Stimulated activated CD8-positive, alpha-beta memory T cell treated with anti-CD3 and anti-CD28 coated beads, Interleukin-7, amount 100 ng/mL, for 48 hours (primary cell): ENCODE measurements at regions not wholly inside any gene's neighbourhood (a gene's known extent, or its start where the extent isn't known, plus 50 kb on each side); places are given as distances from the start of the nearest gene placed in this dataset.

Experiments used
- DNase-seq, 2 donors: peaks; one replicate each; pipeline ENCODE4 v3.0.0-alpha.2; 2020; ENCODE audit warnings: low read depth in 1 of 2; ENCODE audit errors: extremely low read depth in 1 of 2

DNA sequence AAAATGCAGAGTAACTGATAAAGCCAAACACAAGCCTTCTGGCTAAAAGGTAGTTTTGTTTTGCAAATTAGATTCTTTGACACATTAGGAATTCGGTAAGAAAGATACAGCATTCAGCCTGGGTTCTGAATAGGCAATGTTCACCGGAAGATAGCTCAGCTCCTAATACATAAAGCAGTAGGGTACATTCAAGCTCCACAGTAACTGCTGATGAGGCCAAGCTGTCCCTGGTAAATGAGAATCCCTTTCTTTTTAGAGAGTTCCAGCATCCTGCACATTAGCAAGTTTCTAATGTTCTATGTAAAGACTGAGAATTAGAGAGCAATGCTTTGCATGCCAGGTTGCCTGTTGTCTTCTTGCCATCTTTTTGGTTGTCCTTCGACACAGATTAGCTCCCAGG, 316.3 kb upstream of the SLC14A2 start:
- DNase-seq, result no peak

DNA sequence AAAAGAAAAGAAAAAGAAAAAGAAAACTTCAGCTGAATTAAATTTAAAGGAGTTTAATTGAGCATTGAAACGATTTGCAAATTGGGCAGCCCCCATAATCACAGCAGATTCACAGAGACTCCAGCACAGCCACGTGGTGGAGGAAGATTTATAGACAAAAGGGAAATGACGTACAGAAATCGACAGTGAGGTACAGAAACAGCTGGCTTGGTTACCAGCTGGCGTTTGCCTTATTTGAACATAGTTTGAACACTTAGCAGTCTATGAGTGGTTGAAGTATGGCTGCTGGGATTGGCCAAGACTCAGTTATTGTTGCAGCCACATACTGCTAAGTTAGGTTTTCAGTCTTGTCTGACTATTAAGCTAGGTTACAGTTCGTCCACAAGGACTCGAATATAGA, 312.2 kb upstream of the SLC14A2 start:
- no peak for DNase-seq

DNA sequence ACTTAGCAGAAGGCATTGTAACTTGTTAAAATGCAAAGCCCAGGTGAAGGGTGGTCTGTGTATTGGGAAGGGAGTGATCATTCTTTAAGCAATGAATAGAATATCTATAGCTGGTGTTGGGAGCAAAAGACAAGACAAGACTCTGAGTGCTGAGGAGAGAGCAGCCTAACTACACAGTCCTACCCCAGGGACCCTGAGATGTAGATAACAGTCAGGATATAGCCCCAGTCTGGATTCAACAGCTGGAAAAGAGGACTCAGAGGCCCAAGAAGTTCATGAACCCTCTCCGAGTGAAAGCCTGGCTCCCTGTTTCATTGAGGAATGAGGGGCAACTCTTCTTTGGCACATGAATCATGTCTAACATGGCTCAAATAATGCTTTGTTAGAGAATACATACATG, 310.7 kb upstream of the SLC14A2 start:
- no peak for DNase-seq

DNA sequence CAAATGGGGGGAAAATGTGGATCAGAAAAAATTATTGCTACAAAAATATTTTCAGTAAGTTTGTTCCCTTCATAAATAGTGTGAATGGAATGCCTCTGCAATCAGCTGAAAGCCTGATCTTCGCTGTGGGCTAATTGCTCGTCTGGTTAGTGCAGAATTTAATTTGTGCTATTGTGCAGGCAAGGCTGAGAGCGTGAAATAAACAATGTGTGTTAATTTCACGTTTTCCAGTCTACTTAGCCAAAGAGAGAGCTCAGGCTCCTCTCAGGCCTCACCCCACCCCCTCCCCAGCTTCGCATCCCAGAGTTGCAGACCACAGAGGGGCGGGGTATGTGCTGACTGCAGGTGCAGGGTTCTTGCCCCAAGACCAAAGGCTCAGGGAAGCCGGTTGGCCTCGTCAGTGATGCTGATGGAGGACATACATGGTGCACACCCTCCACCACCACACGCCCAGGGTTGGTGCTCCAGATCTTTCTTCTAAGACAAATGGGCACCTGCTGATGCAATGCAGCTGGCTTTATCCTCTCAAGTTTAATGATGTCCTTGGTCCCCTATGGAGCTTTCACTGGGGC, 302.6 kb upstream of the SLC14A2 start:
- DNase-seq, result no peak

DNA sequence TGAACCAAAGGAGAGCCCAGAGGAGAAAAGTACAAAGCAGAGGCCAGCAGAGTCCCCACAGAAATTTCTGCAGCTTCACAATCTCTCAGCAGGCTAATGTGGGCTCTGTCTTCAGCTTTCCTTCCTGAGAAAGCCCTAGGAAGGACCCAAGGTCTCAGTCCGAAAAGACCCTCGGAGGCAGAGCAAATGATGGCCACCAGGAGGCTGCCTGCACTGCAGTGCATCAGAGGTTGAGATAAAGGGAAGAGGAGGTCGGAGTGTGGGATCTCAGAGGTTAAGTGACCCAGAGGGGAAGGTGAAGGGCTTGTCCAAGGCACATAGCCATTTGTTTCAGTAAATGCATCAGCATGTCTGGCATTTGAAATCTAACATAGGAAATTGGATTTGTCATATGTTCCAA, 299.1 kb upstream of the SLC14A2 start:
- no peak for DNase-seq

DNA sequence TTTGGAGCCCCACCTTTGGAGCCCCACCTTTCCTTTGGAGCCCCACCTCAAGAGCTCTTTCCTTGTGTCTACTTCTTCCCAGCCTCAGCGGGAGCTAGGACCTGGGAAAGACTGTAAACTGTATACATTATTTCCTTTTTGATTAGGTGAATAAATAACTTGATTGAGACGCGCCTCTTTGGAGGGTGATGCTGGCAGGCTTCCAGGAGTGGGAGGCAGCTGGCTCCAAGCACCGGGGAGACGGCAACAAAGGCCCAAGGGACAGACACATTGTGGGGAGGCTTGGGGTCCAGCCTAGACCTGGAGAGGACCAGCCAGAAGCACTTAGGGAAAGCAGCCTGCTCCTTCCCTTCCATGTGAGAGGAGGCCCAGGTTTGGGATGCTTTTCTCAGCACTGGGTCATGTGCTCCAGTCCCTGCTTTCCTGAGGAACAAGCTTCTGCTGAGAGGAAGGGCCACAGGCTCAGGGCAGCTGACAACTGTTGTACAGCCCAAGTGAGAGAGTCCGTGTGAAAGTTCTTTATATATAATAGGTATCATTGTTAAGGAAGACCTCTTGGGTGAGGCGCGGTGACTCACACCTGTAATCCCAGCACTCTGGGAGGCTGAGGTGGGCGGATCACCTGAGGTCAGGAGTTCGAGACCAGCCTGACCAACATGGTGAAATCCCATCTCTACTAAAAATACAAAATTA, 297.2 kb upstream of the SLC14A2 start:
- no peak for DNase-seq

DNA sequence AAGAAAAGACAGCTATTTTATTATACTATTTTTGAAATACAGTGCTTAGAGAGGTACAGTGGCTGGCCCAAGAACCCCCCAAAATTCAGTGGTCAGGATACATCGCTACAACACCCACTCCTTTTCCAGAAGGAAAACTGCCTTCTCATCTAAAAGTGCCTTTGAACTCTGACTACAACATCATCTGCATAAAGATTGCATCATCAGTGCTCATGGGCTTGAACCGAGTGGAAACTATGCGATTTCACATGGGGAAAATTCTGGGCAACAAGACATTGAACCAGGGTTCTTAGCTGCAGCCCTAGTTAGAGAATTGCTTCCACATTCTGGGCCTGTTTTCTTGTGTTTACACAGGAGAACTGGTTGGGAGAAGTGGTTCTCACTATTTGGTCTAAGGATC, 294.6 kb upstream of the SLC14A2 start:
- no peak for DNase-seq

DNA sequence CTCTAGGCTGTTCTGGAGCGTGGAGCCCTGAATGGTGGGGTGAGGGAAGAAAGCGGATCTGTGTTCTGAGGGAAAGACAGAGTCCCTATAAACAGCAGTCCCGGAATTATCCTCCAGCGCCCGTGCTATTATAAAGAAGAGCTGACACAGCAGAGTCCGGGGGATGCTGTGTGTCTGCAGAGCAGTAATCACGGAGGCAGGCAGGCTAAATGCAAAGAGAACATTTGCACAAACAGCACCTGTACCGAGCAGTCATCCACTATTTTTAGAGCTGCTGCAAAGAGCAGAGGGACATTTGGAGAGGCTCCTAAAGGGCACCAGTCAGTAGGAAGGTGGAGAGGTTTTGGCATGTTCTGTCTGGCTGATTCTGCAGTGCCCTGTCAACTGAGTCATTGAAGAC, 293.8 kb upstream of the SLC14A2 start:
- DNase-seq, result no peak

DNA sequence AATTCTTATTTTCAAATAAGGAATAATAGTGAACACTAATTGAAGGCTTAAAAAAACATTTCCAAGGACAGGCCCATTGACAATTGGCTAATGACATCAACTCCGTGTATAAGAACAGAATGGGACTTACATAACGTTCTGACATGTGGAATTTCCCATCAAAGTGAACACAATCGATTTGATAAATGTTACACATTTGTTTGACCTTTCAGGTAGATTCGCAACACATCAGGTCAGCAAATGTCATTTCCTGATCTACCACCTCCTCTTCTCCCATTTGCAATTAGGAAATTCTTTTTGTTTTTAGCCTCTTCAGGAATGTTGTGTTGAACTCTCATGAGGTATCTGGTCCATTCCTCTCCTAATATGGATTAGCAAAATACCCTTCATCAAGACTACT, 292.9 kb upstream of the SLC14A2 start:
- no peak for DNase-seq

DNA sequence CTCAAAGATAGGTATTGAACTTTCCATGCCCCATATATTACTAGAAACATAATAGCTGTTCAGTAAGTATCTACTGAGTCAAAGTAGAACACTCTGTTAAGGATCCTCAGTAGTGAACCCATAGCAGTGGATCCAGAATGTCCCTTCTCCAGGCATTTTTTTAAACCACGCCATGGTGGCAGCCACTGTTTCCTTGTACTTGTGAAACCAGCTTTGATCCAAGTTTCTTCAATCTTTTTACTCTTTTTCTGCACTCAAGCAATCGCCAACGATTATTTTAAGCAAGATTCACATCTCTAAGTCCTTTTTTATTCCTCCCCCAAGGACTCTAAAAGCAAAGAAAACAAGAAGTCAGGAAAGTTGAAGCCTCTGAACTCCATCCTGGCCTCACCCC, 291.2 kb upstream of the SLC14A2 start:
- no peak for DNase-seq

DNA sequence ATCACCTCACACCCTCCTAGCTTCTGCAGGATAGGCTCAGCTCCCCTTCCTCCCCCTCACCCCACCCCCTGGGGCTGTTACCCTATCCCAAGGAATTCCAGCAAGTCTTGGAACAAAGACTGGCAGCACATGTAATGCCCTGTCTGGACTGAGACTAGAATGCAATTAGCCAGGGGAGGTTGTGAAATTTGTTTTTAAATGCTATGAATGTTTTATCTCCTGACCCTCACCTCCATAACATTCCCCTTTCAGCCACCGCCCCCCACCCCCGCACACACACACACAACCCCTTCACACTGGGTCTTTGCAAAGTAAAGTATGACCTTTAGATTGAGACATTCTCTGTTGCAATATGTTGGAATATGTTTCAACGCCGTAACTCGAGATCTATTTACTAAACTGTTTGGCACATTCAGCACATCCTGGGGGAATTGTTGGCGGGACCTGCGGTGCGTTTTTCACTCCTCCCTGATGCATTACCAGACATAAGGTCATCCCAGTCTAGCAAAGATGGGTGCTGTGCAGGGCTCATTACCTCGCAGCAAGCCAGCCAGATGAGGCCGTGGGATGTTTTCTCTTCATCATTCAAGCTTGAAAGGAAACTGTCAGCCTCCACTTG, 290.7 kb upstream of the SLC14A2 start:
- DNase-seq, result no peak

DNA sequence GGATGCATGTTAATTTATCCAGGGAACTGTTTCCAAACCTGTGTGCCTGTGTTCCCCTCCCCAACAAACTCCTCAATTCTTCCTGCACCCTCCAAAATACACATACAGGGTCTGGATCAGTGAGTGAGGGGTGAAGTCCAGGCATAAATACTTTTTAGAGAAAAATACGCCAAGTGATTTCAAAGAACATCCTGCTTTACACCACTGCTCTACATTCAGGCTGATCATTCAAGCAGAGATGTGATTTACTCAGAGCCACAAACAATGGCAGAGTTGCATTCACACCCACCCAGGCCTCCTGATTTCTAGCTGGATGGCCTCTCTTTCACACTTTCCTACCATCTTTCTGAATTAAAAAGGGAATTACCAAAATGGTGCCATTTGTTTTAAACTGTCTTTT, 289.5 kb upstream of the SLC14A2 start:
- no peak for DNase-seq

DNA sequence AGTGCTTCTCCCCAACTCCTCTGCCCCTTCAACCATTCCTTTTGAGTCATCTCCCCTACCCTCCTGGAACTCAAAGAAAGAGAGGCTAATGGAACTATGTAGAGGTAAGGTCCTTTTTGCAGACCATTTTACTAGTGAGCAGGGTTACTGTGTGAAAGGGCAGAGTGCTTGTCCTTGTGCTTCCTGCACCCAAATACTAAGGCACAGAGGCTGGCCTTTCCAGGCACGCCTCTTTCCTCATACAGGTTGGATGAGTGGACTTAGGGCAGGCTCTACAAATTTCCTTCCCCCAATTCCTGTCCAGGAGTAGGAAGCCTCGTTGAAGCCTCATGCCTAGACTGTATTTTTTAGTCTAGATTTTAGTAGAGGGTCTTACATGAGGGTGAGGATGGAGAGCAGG, 288.8 kb upstream of the SLC14A2 start:
- DNase-seq, result no peak

DNA sequence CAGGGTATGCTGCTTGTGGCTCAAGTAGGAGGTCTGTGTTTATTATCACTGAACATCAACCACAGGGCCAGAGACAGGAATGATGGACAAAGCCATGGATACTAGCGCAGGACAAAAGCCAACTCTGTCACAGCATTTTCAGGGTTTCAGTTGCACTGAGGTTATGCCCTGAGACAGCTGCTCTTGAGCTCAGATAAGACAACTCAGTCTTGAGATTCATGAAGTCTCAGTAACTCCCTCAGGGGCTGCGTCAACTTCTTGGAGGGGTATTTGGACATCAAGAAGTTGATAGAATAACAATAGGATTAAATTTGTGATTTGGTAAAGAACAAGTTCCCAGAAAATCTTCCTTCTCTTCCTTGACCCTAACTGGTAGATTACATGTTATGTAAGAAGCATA, 287.0 kb upstream of the SLC14A2 start:
- DNase-seq, result no peak

DNA sequence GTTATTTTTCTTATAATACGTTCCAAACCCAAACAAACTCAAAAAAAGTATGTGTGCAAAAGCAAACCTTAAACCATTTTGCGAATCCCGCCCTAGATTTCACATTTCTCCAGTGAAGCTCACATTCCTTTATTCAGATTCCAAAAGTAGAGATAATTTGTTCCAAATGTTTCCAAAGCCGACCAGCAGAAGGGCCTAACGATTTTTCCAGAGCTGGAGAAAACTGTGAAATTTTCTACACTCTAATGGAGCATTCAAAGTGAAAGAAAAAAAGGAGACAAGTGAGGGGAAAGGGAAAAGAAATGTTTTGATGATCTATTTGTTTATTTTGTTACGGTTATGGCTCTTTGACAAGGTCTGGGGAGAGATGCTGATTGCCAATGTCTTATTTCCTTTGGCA, 286.5 kb upstream of the SLC14A2 start:
- no peak for DNase-seq

DNA sequence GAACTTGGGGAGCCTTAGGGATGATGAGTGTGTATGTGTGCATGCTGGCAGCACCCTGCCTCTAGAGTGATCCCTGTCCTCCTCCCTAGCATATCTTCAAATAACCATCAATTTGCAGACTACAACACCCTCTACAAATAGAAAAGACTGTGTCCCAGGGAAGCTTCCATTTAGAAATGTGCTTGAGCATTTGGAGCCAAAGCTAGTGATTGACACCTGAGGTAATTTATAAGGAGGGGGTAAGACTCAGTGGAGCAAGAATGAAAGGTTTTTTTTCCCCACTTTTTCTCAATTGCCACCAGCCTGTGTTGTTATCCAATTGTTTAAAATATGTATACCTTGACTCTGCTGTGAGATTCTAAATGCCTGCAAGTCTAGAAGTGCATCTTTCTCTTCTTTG, 286.0 kb upstream of the SLC14A2 start:
- DNase-seq, result no peak

DNA sequence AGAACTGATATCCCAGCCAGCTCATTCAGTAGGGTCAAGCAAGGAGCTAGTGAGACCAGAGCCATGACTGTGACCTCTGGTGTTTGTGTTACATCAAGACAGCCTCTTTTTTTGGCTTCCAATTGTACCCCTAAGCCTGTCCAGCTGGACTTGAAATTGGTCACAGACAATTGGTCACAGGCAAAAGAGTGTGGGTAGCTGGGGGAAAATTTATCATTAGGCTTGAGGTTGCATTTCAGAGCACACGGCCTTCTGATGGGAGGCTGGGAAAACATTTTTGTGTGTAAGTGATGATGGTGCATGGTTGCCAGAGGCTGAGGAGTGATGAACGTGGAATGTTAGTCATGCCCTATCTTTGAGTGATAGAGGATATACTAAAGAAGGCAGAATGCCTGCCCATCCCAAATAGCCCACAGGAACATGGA, 285.1 kb upstream of the SLC14A2 start:
- DNase-seq, result no peak

DNA sequence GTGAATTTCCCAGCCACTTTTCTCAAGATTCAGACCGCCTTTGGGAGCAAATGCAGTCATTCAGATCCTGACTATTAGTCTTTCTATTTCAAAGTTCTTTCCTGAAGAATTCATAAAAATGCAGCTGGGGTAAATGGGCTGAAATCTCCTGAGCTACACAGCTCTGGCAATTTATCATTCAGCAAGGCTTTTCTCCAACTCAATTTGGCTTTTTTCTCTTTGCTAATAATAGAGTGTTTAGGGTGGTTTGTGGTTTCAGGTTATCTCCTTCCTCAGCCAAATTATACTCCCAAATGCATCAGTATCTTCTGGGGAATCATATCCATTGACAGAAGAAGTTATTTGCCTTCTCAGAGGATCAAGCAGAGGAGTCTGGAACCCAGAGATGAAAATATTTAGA, 282.4 kb upstream of the SLC14A2 start:
- no peak for DNase-seq

DNA sequence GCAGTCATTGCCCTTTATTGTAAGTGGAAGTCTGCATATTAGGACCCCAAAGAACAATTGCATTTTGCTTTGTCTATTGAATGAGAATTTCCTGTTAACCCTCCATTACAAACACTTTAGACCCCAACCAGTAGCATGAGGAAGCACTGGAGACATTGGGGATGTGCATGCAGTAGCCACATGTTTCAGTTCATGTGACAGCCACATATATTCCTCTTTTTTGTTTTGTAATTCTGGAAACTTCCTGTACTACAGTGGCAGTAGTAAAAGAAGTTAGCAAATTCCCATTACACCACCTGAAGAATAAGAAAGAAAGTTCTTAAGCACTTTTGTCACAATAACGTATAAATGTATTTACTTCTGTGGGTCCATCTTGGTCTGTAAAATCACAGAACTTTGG, 281.1 kb upstream of the SLC14A2 start:
- no peak for DNase-seq

DNA sequence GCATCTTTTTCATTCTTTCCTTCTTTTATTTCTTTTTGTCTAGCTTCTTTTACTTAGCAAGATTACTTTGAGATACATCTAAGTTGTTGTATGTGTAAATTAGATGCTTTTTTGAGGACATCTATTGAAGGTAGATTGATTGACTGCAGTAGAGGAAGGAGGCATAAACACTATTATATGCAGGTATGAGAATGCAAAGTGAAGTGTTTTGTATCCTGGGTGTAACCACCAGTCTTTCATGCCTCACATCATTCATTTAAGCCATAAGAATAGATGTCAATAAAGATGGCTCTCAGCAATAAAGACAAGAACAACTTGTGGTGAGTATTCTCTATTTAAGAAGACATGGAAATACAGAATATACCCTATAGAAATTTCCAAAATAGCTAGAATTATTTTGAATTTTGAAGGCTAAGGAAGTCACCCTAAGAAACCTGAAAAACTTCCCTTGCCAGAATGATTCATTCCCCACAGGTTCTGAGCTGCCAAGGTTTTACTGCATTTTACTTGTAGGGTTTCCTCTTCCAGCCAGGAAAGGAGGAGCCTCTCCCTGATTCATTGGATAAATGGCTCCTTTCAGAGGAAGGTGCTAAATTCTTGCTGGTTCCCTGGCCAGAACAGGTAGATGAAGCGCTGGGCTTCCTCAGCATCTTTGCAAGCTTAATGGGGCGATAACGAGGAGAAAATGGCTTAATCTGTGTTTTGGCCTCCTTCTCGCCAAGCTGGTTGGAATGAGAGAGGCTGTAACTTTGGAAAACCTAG, 279.8 kb upstream of the SLC14A2 start:
- DNase-seq, result no peak

DNA sequence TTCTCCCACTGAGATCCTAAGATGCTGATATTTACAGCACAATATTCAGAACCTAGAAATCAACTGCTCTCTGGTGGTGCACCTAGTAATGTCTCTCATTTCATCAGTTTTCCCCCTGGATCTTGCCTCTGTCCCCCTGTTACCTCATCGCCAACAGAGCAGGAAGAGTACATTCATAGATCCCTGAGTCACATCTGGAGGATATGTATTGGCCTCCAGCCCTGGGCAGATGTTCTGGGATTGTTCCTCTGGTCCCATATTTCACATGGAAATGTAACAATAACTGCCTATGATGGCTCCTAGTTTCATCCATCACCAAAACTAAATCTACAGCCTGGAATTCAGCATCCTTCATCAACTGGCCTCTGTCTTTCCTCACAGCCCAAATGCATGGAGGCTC, 278.8 kb upstream of the SLC14A2 start:
- DNase-seq, result no peak

DNA sequence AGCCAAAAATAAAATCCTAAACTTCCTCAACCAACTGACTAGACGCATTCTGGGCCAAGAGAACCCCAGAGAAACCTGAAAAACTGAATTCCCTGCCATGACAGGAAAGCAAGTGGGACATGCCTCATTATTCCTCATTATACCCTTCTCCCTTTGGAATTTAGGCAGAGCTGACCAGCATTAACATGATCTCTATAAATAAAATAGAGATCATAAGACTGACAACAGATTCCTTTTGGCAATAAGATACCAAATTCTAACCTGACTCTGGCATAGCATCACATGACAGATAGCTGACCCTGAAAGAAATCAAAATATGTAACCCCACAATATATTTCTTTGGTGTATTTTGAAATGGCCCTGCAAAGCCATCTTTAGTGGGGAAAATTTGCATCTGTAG, 277.8 kb upstream of the SLC14A2 start:
- no peak for DNase-seq
